Breast epithelium (tissue), 4 donors: ENCODE measurements at regions not wholly inside any gene's neighbourhood (a gene's known extent, or its start where the extent isn't known, plus 50 kb on each side); places are given as distances from the start of the nearest gene placed in this dataset.
"Not testable (repeated sequence)": the region's sequence is repeated elsewhere in the genome, so short reads cannot be mapped to it uniquely, and the experiment has no call there.

Experiments
- DNase-seq, 2 donors: peaks; one replicate each; pipeline ENCODE4 v3.0.0-alpha.2; 2019; ENCODE audit warnings: low spot score in 2 of 2
- H3K27ac ChIP-seq, 2 donors: fragments of 200-600 bp; sonication (generic) in 1 of 2; one replicate each; pipeline ENCODE4 v1.5.1; 2016 to 2019; ENCODE audit warnings: mild to moderate bottlenecking in 1 of 2
- H3K27me3 ChIP-seq, 2 donors: fragments of 200-600 bp; sonication (generic) in 1 of 2; one replicate each; pipeline versions ENCODE4 v1.5.1 to v1.6.0; 2017 to 2019; ENCODE audit warnings: control low read depth in 1 of 2, mild to moderate bottlenecking in 1 of 2
- H3K36me3 ChIP-seq: fragments of 200-600 bp; one replicate; pipeline ENCODE4 v1.5.1; 2019
- H3K4me1 ChIP-seq, 2 donors: fragments of 200-600 bp; sonication (generic); one replicate each; pipeline ENCODE4 v1.5.1; 2016 to 2019; ENCODE audit warnings: control low read depth in 1 of 2
- H3K4me3 ChIP-seq, 3 donors: fragments of 200-600 bp; sonication (generic); 1 replicate in 2 of 3; 2 replicates in 1 of 3; pipeline ENCODE4 v1.5.1; 2016 to 2019; ENCODE audit warnings: mild to moderate bottlenecking in 3 of 3, moderate library complexity in 2 of 3
- H3K9me3 ChIP-seq, 2 donors: fragments of 200-600 bp; sonication (generic) in 1 of 2; one replicate each; pipeline ENCODE4 v1.5.1; 2016 to 2019; ENCODE audit warnings: control low read depth in 1 of 2
- CTCF ChIP-seq, 3 donors: fragments of 450-650 bp; IDR thresholded peaks; one replicate each; pipeline ENCODE4 v1.5.1; 2016 to 2017; ENCODE audit warnings: antibody characterized with exemption in 3 of 3, mild to moderate bottlenecking in 3 of 3, moderate library complexity in 3 of 3
- POLR2A ChIP-seq: fragments of 450-650 bp; IDR thresholded peaks from one replicate; pipeline ENCODE4 v1.6.1; 2016; ENCODE audit warnings: antibody characterized with exemption, mild to moderate bottlenecking, moderate library complexity
- POLR2AphosphoS5 ChIP-seq, 3 donors: sonication (generic); formaldehyde crosslinking; IDR thresholded peaks; one replicate each; pipeline ENCODE4 v1.6.1; 2017; ENCODE audit warnings: antibody characterized with exemption in 3 of 3
- intact Hi-C: fragments of 100-400 bp; cut with DNase I; formaldehyde crosslinking; loops from one replicate; pipeline ENCODE4 v1.15.1; 2023; ENCODE audit warnings: low total_unique reads

- intact Hi-C loops: no loop called here
- no peaks in the 10 kb centered on the region for H3K27me3 ChIP-seq
Measured at GRCh38 chr3:110327870-110328269, 743.7 kb upstream of the NECTIN3 start.

GRCh38 chr3:110331562-110331961, 740.1 kb upstream of the NECTIN3 start:
- H3K27me3 ChIP-seq, intact Hi-C loops, H3K4me1 ChIP-seq, H3K9me3 ChIP-seq, H3K4me3 ChIP-seq, H3K27ac ChIP-seq, DNase-seq, H3K36me3 ChIP-seq: not testable (repeated sequence)

More at GRCh38 chr3:110327870-110328269, 743.7 kb upstream of the NECTIN3 start:
- Histone ChIP-seq H3K36me3 (no peaks in the 10 kb centered on the region), H3K27ac (no peak overlapping the region), H3K4me1 (no peaks in the 10 kb centered on the region), H3K9me3 (no peaks in the 10 kb centered on the region), H3K4me3 (no peak overlapping the region)
- DNase-seq: no peak
- no peak for TF ChIP-seq POLR2AphosphoS5 (IDR thresholded peaks at IDR 0.05)
- no peak for TF ChIP-seq POLR2A

GRCh38 chr3:110332629-110333028, 739.0 kb upstream of the NECTIN3 start:
- Histone ChIP-seq H3K27me3 (no peaks in the 10 kb centered on the region), H3K4me3 (no peak overlapping the region), H3K27ac (no peak overlapping the region), H3K36me3 (no peaks in the 10 kb centered on the region), H3K4me1 (no peaks in the 10 kb centered on the region), H3K9me3 (peaks cover 0 to 7% of the 10 kb centered on the region in 2 donors)
- no peak for DNase-seq
- intact Hi-C loops: no loop called here
- TF ChIP-seq POLR2AphosphoS5 (IDR thresholded peaks at IDR 0.05) (no peak), CTCF (IDR thresholded peaks at IDR 0.05) (no peak), POLR2A (no peak)

GRCh38 chr3:110341047-110341446, 730.6 kb upstream of the NECTIN3 start:
- no peak for DNase-seq
- H3K27me3 ChIP-seq: no peaks in the 10 kb centered on the region
- intact Hi-C loops: no loop called here
- H3K4me1 ChIP-seq: no peaks in the 10 kb centered on the region
- H3K4me3 ChIP-seq: no peak overlapping the region
- TF ChIP-seq POLR2A: no peak
- TF ChIP-seq POLR2AphosphoS5 (IDR thresholded peaks at IDR 0.05): no peak
- TF ChIP-seq CTCF (IDR thresholded peaks at IDR 0.05): no peak
- no peaks in the 10 kb centered on the region for H3K36me3 ChIP-seq
- no peak overlapping the region for H3K27ac ChIP-seq
- H3K9me3 ChIP-seq: peaks cover 0 to 14% of the 10 kb centered on the region in 2 donors

GRCh38 chr3:110343376-110343775, 728.2 kb upstream of the NECTIN3 start:
- no peak for TF ChIP-seq POLR2A
- TF ChIP-seq CTCF (IDR thresholded peaks at IDR 0.05): no peak
- TF ChIP-seq POLR2AphosphoS5 (IDR thresholded peaks at IDR 0.05): no peak
- no peak for DNase-seq
- Histone ChIP-seq H3K4me1 (no peaks in the 10 kb centered on the region), H3K9me3 (peaks cover 0 to under 1% of the 10 kb centered on the region in 2 donors), H3K27me3 (no peaks in the 10 kb centered on the region), H3K27ac (no peak overlapping the region), H3K36me3 (no peaks in the 10 kb centered on the region), H3K4me3 (no peak overlapping the region)
- intact Hi-C loops: no loop called here

- intact Hi-C loops: no loop called here
- Histone ChIP-seq H3K9me3 (no peaks in the 10 kb centered on the region), H3K4me1 (no peaks in the 10 kb centered on the region), H3K27me3 (no peaks in the 10 kb centered on the region), H3K4me3 (no peak overlapping the region), H3K27ac (no peak overlapping the region), H3K36me3 (no peaks in the 10 kb centered on the region)
- DNase-seq: no peak
- TF ChIP-seq POLR2A (no peak), POLR2AphosphoS5 (IDR thresholded peaks at IDR 0.05) (no peak), CTCF (IDR thresholded peaks at IDR 0.05) (no peak)
Measured at GRCh38 chr3:110343945-110344344, 727.7 kb upstream of the NECTIN3 start.
